HG02973 (cell line): ENCODE measurements at regions not wholly inside any gene's neighbourhood (a gene's known extent, or its start where the extent isn't known, plus 50 kb on each side); places are given as distances from the start of the nearest gene placed in this dataset.
"Not testable (repeated sequence)": the region's sequence is repeated elsewhere in the genome, so short reads cannot be mapped to it uniquely, and the experiment has no call there.

Experiments
- ATAC-seq: cut with Tn5 transposase; IDR thresholded peaks from one replicate; pipeline ENCODE4 v1.9.1; 2021; ENCODE audit warnings: moderate library complexity; ENCODE audit not compliant: unreplicated experiment

- ATAC-seq = no peak
Measured at GRCh38 chr9:85162822-85163221, 493.3 kb downstream of the NTRK2 start.

- ATAC-seq = not testable (repeated sequence)
Measured at GRCh38 chr9:85160944-85161343, 491.4 kb downstream of the NTRK2 start.

- ATAC-seq = no peak
Measured at GRCh38 chr9:85158512-85158911, 489.0 kb downstream of the NTRK2 start.

GRCh38 chr9:85157772-85158171, 488.2 kb downstream of the NTRK2 start:
- no peak for ATAC-seq

GRCh38 chr9:85156652-85157051, 487.1 kb downstream of the NTRK2 start:
- ATAC-seq = no peak

GRCh38 chr9:85155352-85155751, 485.8 kb downstream of the NTRK2 start:
- ATAC-seq = no peak

- no peak for ATAC-seq
Measured at GRCh38 chr9:85151741-85152140, 482.2 kb downstream of the NTRK2 start.

- ATAC-seq = no peak
Measured at GRCh38 chr9:85151162-85151561, 481.6 kb downstream of the NTRK2 start.

GRCh38 chr9:85147046-85147640, 477.6 kb downstream of the NTRK2 start:
- no peak for ATAC-seq

GRCh38 chr9:85142968-85143367, 473.4 kb downstream of the NTRK2 start:
- no peak for ATAC-seq

GRCh38 chr9:85142496-85142911, 473.0 kb downstream of the NTRK2 start:
- no peak for ATAC-seq

GRCh38 chr9:85137696-85138095, 468.2 kb downstream of the NTRK2 start:
- ATAC-seq = no peak

- ATAC-seq = no peak
Measured at GRCh38 chr9:85136987-85137386, 467.5 kb downstream of the NTRK2 start.

GRCh38 chr9:85136507-85136906, 467.0 kb downstream of the NTRK2 start:
- no peak for ATAC-seq

GRCh38 chr9:85130764-85131163, 461.2 kb downstream of the NTRK2 start:
- no peak for ATAC-seq

- ATAC-seq = no peak
Measured at GRCh38 chr9:85130260-85130659, 460.7 kb downstream of the NTRK2 start.

GRCh38 chr9:85129514-85129913, 460.0 kb downstream of the NTRK2 start:
- no peak for ATAC-seq

GRCh38 chr9:85118990-85119755, 449.6 kb downstream of the NTRK2 start:
- ATAC-seq = no peak

GRCh38 chr9:85117831-85118230, 448.3 kb downstream of the NTRK2 start:
- no peak for ATAC-seq

- no peak for ATAC-seq
Measured at GRCh38 chr9:85115473-85115872, 445.9 kb downstream of the NTRK2 start.

- no peak for ATAC-seq
Measured at GRCh38 chr9:85114799-85115198, 445.3 kb downstream of the NTRK2 start.

GRCh38 chr9:85112933-85113418, 443.4 kb downstream of the NTRK2 start:
- no peak for ATAC-seq
